ENCODE measurements at regions not wholly inside any gene's neighbourhood (a gene's known extent, or its start where the extent isn't known, plus 50 kb on each side); places are given as distances from the start of the nearest gene placed in this dataset.

DNA sequence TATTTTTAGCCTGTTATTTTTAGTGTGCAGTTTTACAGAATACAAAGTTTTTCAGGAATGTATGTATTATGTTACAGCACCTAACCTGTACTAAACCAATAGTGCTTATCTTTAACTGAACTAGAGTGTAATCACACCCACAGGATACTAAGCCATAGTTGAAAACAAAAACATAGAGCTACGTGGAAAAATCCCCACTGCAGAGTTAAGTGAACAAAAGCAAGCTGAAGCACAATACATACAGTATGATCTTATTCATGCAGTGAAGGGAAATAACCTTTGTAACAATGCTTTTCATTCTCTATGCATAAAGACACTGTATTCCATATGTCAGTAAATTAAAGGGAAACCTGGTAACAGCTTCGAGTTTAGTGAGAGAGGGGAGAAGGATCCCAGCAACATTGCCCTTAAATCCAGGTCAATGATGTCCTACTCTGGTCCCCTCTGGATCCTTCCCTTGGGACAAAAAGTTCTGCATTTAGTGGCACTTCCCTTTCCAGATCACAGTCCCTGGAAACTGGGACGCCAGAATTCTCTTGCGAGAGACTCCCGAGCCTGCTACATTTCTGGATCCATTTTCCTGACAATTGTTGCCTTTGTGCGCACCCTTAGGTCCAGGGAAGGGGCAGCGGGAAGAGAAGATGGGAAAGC lies 121.3 kb upstream of the CCND2 start:
- TF ChIP-seq ZNF530 (tag by site-specific recombination; IDR thresholded peaks at IDR 0.05; ENCODE audit: low read depth), result no peak
- TF ChIP-seq ZNF157 (tag by site-specific recombination; IDR thresholded peaks at IDR 0.05), result no peak
